Esophagus (tissue), 2 donors: ENCODE measurements at regions not wholly inside any gene's neighbourhood (a gene's known extent, or its start where the extent isn't known, plus 50 kb on each side); places are given as distances from the start of the nearest gene placed in this dataset.
A peak's percentile ranks its signal among the peaks of the same experiment; 100 is the strongest.

Source experiments
- H3K27ac ChIP-seq, 2 donors: one replicate each; pipeline ENCODE4 v1.5.1; 2013; ENCODE audit warnings: low read depth in 2 of 2, mild to moderate bottlenecking in 2 of 2, inconsistent platforms in 1 of 2, low read length in 1 of 2, moderate library complexity in 1 of 2
- H3K27me3 ChIP-seq, 2 donors: one replicate each; pipeline ENCODE4 v1.6.1; 2013; ENCODE audit warnings: low read length in 2 of 2, control low read depth in 1 of 2, mild to moderate bottlenecking in 1 of 2; ENCODE audit not compliant: insufficient read depth in 2 of 2, control insufficient read depth in 1 of 2
- H3K36me3 ChIP-seq, 2 donors: one replicate each; pipeline ENCODE4 v1.6.1; 2013; ENCODE audit warnings: low read length in 1 of 2; ENCODE audit not compliant: control insufficient read depth in 2 of 2, insufficient read depth in 2 of 2
- H3K4me1 ChIP-seq, 2 donors: one replicate each; pipeline ENCODE4 v1.6.1; 2013; ENCODE audit warnings: low read length in 1 of 2; ENCODE audit not compliant: control insufficient read depth in 2 of 2, insufficient read depth in 2 of 2
- H3K4me3 ChIP-seq, 2 donors: one replicate each; pipeline ENCODE4 v1.5.1; 2013; ENCODE audit warnings: low read length in 2 of 2, mild to moderate bottlenecking in 2 of 2, low read depth in 1 of 2, moderate library complexity in 1 of 2
- H3K9me3 ChIP-seq, 2 donors: one replicate each; pipeline ENCODE4 v1.6.1; 2013; ENCODE audit warnings: mild to moderate bottlenecking in 2 of 2, low read depth in 1 of 2, low read length in 1 of 2, moderate library complexity in 1 of 2; ENCODE audit not compliant: control insufficient read depth in 2 of 2, insufficient read depth in 1 of 2
- WGBS, 2 donors: extraction: QIAGEN DNeasy Blood & Tissue Kit; methylation state at CpG; one replicate each; pipeline ENCODE4 v1.1.7; 2013; 5-methylcytosine and 5-hydroxymethylcytosine counted together
- donor health status: healthy with polysubstance abuse.
- donor health status: Bipolar disorder and iron deficiency.

DNA sequence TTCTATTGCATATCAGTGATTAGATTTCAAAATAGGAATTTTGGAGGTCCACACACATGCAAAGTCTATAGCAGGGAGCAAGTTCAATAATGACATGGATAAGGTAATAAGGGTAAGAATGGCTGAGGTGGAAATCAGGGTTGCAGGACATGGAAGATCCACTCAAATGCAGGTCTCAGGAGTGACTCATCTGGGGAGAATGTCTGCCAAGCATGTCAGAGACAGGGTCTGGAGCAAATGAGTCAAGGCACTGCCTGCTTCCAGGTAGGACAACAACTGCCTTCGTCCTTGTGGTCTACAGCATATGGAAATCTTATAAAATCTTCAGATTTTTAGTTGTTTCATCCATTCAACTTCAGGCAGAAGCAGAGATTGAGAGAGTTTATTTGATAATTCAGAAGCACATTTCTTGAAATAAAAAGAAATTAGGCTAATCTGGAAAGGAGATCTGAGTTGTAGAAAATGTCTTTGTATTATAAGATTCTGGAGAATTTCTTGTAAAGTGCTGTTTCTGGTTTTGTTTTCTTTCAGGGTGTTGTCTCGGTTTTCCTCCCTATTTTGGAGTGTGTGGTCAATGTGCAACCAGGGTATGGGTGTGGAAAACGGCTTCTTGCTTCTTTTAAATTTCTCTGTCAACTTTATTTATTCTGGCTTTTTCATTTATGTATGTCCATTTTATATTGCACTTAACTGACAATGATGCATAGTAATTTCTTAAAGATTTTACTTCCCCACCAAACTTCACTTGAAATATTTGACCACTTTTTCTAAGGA, 748.8 kb downstream of the LIG4 start:
- H3K9me3 ChIP-seq = peaks cover 0 to 2% of the 10 kb centered on the region in 2 donors
- no peaks in the 10 kb centered on the region for H3K27me3 ChIP-seq
- no peak overlapping the region for H3K4me3 ChIP-seq
- no peaks in the 10 kb centered on the region for H3K4me1 ChIP-seq
- H3K36me3 ChIP-seq = no peaks in the 10 kb centered on the region
- 49 to 51% methylated on average over 3 of the region's 3 CpGs for whole genome bisulfite sequencing, 2 donors
- H3K27ac ChIP-seq = no peak overlapping the region

DNA sequence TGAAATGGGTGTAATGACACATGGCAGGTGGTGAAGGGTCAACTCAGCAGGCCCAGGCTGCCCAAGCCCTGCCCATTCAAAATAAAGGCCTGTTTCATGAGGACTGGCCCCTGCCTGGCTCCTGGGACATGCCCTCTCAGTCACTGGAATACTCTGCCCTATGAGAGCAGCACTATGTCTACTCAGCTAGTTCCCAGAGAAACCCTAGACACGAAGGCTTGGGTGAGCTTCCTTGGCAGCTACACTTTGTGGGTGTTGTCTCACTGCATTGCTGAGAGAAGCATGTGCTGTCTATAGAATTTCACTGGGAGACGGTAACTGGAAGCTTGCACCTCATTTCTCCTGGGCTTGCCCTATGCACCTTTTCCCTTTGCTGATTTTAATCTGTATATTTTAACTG, 752.8 kb downstream of the LIG4 start:
- WGBS, 2 donors = 63 to 78% methylated on average over 2 of the region's 2 CpGs
- Histone ChIP-seq H3K4me3 (no peak overlapping the region), H3K4me1 (no peaks in the 10 kb centered on the region), H3K36me3 (no peaks in the 10 kb centered on the region), H3K27ac (no peak overlapping the region), H3K27me3 (no peaks in the 10 kb centered on the region), H3K9me3 (peaks cover 2 to 3% of the 10 kb centered on the region in 2 donors)

DNA sequence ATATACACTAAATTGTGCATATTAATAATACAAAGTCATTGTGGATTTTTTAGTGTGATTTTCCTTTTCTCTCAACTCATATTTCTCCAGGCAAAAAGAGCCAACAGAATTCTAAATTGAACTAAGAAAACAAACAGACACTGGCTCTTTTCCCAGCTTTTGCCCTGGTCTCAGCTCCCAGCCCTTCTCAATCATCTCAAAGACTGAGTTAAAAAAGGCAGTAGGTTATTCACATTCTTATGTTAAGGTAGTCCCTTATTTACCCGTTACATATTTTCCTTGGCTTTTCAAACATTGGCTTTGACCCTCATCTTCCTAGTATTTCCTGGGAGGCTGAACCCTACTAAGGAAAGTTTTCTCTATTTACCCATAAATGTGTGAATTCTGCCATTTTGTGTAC, 753.6 kb downstream of the LIG4 start:
- Histone ChIP-seq H3K27ac (no peak overlapping the region), H3K36me3 (no peaks in the 10 kb centered on the region), H3K4me1 (no peaks in the 10 kb centered on the region), H3K9me3 (peaks cover 2 to 3% of the 10 kb centered on the region in 2 donors), H3K4me3 (no peak overlapping the region), H3K27me3 (no peaks in the 10 kb centered on the region)
- 33 to 35% methylated on average over 1 of the region's 1 CpG for WGBS, 2 donors

DNA sequence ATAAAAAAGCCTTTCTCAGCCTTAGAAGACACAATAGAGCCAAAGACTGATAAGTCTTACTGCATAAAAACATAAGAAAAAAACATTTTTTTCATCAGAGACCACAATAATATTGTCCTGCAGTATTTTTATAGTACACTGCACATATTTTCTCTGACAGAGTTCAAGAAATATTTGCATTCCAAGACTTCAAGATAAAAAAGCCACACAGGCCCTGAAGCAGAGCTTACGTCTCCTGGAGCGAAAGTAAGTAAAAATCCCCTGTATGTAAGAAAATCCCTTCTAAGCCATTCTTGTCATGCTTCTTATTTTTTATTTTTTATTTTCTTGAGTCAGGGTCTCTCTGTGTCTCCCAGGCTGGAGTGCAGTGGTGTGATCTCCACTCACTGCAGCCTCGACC, 755.9 kb downstream of the LIG4 start:
- 57 to 59% methylated on average over 3 of the region's 3 CpGs for WGBS, 2 donors
- H3K9me3 ChIP-seq = peaks cover 2 to 3% of the 10 kb centered on the region in 2 donors
- no peak overlapping the region for H3K27ac ChIP-seq
- H3K36me3 ChIP-seq = no peaks in the 10 kb centered on the region
- no peaks in the 10 kb centered on the region for H3K27me3 ChIP-seq
- no peak overlapping the region for H3K4me3 ChIP-seq
- H3K4me1 ChIP-seq = no peaks in the 10 kb centered on the region

DNA sequence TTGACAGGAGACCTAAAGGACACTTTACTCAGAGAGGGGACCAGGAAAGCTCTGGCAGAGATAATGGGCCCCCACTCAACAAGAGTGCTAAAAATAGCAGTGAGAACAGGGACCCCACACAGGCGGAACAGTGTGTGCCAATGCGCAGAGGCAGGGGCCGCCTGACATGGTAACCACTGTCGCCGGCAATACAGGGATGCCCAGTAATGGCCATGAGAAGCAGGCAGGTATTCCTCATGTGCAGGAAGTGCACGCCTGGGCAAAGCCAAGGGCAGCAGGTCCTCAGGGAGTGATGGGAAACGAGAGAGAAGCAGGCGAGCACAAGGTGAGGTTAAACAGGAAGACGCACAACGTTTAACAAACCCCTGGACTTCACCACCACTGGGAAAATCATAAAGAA, 757.1 kb downstream of the LIG4 start:
- H3K36me3 ChIP-seq = no peaks in the 10 kb centered on the region
- peaks cover 4% of the 10 kb centered on the region in 2 donors for H3K9me3 ChIP-seq
- H3K4me3 ChIP-seq = no peak overlapping the region
- 83 to 90% methylated on average over 10 of the region's 10 CpGs for WGBS, 2 donors
- H3K27ac ChIP-seq = no peak overlapping the region
- no peaks in the 10 kb centered on the region for H3K27me3 ChIP-seq
- H3K4me1 ChIP-seq = no peaks in the 10 kb centered on the region

DNA sequence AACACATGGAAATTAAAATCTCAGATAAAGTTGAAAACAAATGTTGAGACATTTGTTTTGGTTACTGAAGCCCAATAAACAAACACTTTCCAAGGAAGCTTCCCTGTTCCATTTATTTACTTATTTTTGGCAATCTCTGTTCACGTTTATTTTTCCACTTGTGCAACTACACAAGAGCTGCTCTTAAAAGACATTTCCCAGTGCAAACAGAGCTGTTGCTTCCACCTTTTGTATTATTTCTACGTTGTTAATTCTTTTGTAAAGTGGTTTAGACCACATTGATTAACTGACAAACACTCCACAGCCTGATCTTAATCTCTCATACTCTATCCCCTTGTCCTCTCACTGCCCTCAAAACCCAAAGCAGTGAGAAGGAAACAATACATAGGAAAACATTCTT, 757.6 kb downstream of the LIG4 start:
- Histone ChIP-seq H3K4me1 (no peaks in the 10 kb centered on the region), H3K27me3 (no peaks in the 10 kb centered on the region), H3K36me3 (no peaks in the 10 kb centered on the region), H3K4me3 (no peak overlapping the region), H3K27ac (no peak overlapping the region), H3K9me3 (peaks cover 8 to 9% of the 10 kb centered on the region in 2 donors)
- WGBS, 2 donors = 18 to 20% methylated on average over 2 of the region's 2 CpGs

DNA sequence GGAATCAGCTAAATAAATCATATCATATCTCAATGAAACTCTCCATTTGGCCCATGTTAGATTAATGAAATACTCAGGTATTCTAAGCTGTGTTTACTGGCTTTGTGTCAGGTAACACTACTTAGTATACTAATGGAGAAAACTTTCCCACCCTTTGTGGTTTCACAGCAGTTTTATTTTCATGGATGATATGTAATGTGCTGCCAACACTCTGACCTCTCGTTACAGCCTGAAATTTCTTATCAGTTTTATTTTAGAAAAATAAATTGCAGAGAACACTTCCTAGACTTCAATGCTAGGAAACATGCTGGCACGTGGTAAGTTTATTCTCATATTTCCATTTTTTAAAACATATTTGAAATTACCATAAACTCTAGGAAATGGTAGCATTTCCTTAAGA, 758.9 kb downstream of the LIG4 start:
- Histone ChIP-seq H3K4me1 (no peaks in the 10 kb centered on the region), H3K27me3 (no peaks in the 10 kb centered on the region), H3K36me3 (no peaks in the 10 kb centered on the region), H3K27ac (no peak overlapping the region), H3K4me3 (no peak overlapping the region), H3K9me3 (peaks cover 6 to 9% of the 10 kb centered on the region in 2 donors)
- 36 to 59% methylated on average over 2 of the region's 2 CpGs for WGBS, 2 donors

DNA sequence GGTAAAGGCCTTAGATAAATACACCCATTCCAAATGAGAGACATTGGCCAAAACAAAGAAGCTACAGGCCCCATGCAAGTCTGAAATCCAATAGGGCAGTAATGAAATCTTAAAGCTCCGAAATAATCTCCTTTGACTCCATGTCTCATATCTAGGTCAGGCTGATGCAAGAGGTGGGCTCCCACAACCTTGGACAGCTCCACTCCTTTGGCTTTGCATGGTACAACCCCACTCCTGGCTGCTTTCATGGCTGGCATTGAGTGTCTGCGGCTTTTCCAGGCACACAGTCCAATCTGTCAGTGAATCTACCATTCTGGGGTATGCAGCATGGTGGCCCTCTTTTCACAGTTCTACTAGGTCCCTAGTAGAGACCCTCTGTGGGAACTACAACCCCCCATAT, 762.5 kb downstream of the LIG4 start:
- Histone ChIP-seq H3K4me1 (no peaks in the 10 kb centered on the region), H3K27ac (no peak overlapping the region), H3K4me3 (no peak overlapping the region), H3K27me3 (no peaks in the 10 kb centered on the region), H3K9me3 (peaks cover 6 to 9% of the 10 kb centered on the region in 2 donors), H3K36me3 (no peaks in the 10 kb centered on the region)
- WGBS, 2 donors = 84 to 90% methylated on average over 2 of the region's 2 CpGs

DNA sequence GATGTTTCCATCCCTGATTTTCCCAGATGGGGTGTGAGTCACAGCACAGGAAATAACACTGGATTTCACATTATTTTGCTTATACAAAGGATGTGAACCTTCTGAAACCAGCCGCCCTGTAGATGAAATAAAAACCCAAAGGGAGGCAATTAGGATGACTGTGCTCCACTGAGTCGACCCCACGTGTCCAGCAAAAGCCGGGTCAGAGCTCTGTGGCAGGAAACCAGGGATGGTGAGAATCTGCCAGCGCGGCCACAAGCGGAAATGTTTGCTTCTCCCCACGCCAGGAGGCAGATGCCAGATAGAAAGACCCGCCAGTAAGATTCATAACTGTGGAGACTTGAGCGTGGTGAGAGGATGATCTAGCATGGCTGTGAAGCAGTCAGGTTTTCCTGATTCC, 764.4 kb downstream of the LIG4 start:
- Histone ChIP-seq H3K9me3 (peaks cover 6 to 9% of the 10 kb centered on the region in 2 donors), H3K36me3 (no peaks in the 10 kb centered on the region), H3K4me3 (no peak overlapping the region), H3K4me1 (no peaks in the 10 kb centered on the region), H3K27me3 (no peaks in the 10 kb centered on the region), H3K27ac (peak overlapping the region in 1 of 2 donors; percentile 2)
- WGBS, 2 donors = 58 to 59% methylated on average over 10 of the region's 10 CpGs

DNA sequence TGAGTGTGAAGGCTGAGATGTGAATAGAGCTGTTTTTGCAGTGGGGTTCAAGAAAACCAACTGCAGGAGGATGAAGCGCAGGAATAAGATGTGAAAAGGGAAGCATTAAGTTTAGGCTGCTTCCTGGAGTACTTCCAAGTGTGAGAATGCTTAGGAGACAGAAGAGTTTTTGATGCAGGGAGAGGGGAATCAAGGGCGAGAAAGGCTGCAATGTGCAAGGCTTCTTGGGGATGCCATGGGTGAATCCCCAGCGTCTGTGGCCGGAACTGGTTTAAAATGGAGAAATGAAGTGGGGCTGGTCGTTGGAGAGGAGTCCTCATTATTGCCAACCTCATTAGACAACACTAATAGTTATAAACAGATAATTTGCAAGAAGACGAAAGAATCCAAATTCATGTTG, 764.9 kb downstream of the LIG4 start:
- H3K9me3 ChIP-seq = peaks cover 6 to 9% of the 10 kb centered on the region in 2 donors
- no peak overlapping the region for H3K27ac ChIP-seq
- WGBS, 2 donors = 62 to 74% methylated on average over 6 of the region's 6 CpGs
- H3K4me3 ChIP-seq = no peak overlapping the region
- H3K27me3 ChIP-seq = no peaks in the 10 kb centered on the region
- no peaks in the 10 kb centered on the region for H3K36me3 ChIP-seq
- H3K4me1 ChIP-seq = no peaks in the 10 kb centered on the region
